ENCODE measurements at regions not wholly inside any gene's neighbourhood (a gene's known extent, or its start where the extent isn't known, plus 50 kb on each side); places are given as distances from the start of the nearest gene placed in this dataset.
"Not testable (repeated sequence)": the region's sequence is repeated elsewhere in the genome, so short reads cannot be mapped to it uniquely, and the experiment has no call there.

- no peak for DNase-seq (ENCODE audit: low read depth)
Observed at GRCh38 chr15:70247281-70247680, 149.6 kb upstream of the TLE3 start.

GRCh38 chr15:70246623-70247220, 149.0 kb upstream of the TLE3 start:
- no peak for DNase-seq (ENCODE audit: low read depth)

- DNase-seq (ENCODE audit: low read depth): no peak
Observed at GRCh38 chr15:70245932-70246622, 148.4 kb upstream of the TLE3 start.

- DNase-seq (ENCODE audit: low read depth): no peak
Observed at GRCh38 chr15:70244978-70245542, 147.3 kb upstream of the TLE3 start.

GRCh38 chr15:70243686-70244540, 146.2 kb upstream of the TLE3 start:
- no peak for DNase-seq (ENCODE audit: low read depth)

- no peak for DNase-seq (ENCODE audit: low read depth)
Observed at GRCh38 chr15:70242951-70243685, 145.4 kb upstream of the TLE3 start.

GRCh38 chr15:70241561-70242320, 144.0 kb upstream of the TLE3 start:
- no peak for DNase-seq (ENCODE audit: low read depth)

- no peak for DNase-seq (ENCODE audit: low read depth)
Observed at GRCh38 chr15:70240820-70241430, 143.2 kb upstream of the TLE3 start.

- DNase-seq (ENCODE audit: low read depth): no peak
Observed at GRCh38 chr15:70240082-70240481, 142.4 kb upstream of the TLE3 start.

GRCh38 chr15:70238917-70239316, 141.2 kb upstream of the TLE3 start:
- no peak for DNase-seq (ENCODE audit: low read depth)

- DNase-seq (ENCODE audit: low read depth): no peak
Observed at GRCh38 chr15:70237626-70238025, 139.9 kb upstream of the TLE3 start.

GRCh38 chr15:70236341-70237086, 138.8 kb upstream of the TLE3 start:
- no peak for DNase-seq (ENCODE audit: low read depth)

- no peak for DNase-seq (ENCODE audit: low read depth)
Observed at GRCh38 chr15:70235347-70235746, 137.6 kb upstream of the TLE3 start.

GRCh38 chr15:70234256-70234905, 136.7 kb upstream of the TLE3 start:
- DNase-seq (ENCODE audit: low read depth): no peak

GRCh38 chr15:70231484-70231883, 133.8 kb upstream of the TLE3 start:
- DNase-seq (ENCODE audit: low read depth): no peak

- DNase-seq (ENCODE audit: low read depth): not testable (repeated sequence)
Observed at GRCh38 chr15:70227918-70228317, 130.2 kb upstream of the TLE3 start.

- DNase-seq (ENCODE audit: low read depth): no peak
Observed at GRCh38 chr15:70227147-70227546, 129.4 kb upstream of the TLE3 start.

- DNase-seq (ENCODE audit: low read depth): no peak
Observed at GRCh38 chr15:70226337-70226980, 128.7 kb upstream of the TLE3 start.

- no peak for DNase-seq (ENCODE audit: low read depth)
Observed at GRCh38 chr15:70225416-70225815, 127.7 kb upstream of the TLE3 start.

All from activated T-cell treated with anti-CD3 and anti-CD28 coated beads for 48 hours (primary cell).